ENCODE measurements at regions not wholly inside any gene's neighbourhood (a gene's known extent, or its start where the extent isn't known, plus 50 kb on each side); places are given as distances from the start of the nearest gene placed in this dataset.

GRCh38 chr14:38731962-38732361 lies 371.1 kb downstream of the SEC23A start:
- no peak for TF ChIP-seq CTCF (IDR thresholded peaks at IDR 0.05)
- TF ChIP-seq POLR2A (IDR thresholded peaks at IDR 0.05), result no peak
- no peak for TF ChIP-seq POLR2AphosphoS5 (IDR thresholded peaks at IDR 0.05)
- no peak for TF ChIP-seq EP300 (IDR thresholded peaks at IDR 0.05)

All from stomach (tissue), 4 donors.